Head of caudate nucleus (tissue), 42 donors: ENCODE measurements at regions not wholly inside any gene's neighbourhood (a gene's known extent, or its start where the extent isn't known, plus 50 kb on each side); places are given as distances from the start of the nearest gene placed in this dataset.

Experiments used
- DNase-seq, 42 donors: peaks; one replicate each; pipeline versions ENCODE4 v3.0.0 to v3.0.0-alpha.2; 2020 to 2021; ENCODE audit warnings: mixed read lengths in 7 of 42
- intact Hi-C: fragments of 100-400 bp; cut with DNase I; formaldehyde crosslinking; loops from one replicate; pipeline ENCODE4 v1.15.0; 2022

GRCh38 chr4:180852738-180853137 lies 1390.5 kb upstream of the TENM3 start:
- intact Hi-C loops = no loop called here
- no peak for DNase-seq

- DNase-seq = no peak
- intact Hi-C loops = no loop called here
These were observed 1388.0 kb upstream of the TENM3 start for GRCh38 chr4:180855184-180855583.

- intact Hi-C loops = no loop called here
- no peak for DNase-seq
These were observed 1383.0 kb upstream of the TENM3 start for GRCh38 chr4:180860089-180860720.

GRCh38 chr4:180861651-180862050 lies 1381.6 kb upstream of the TENM3 start:
- intact Hi-C loops = no loop called here
- no peak for DNase-seq

GRCh38 chr4:180866933-180867643 lies 1376.1 kb upstream of the TENM3 start:
- no peak for DNase-seq
- intact Hi-C loops = no loop called here

- DNase-seq = no peak
- intact Hi-C loops = no loop called here
These were observed 1372.6 kb upstream of the TENM3 start for GRCh38 chr4:180870623-180871022.

GRCh38 chr4:180898305-180898704 lies 1344.9 kb upstream of the TENM3 start:
- DNase-seq = no peak
- intact Hi-C loops = no loop called here

- DNase-seq = no peak
- intact Hi-C loops = no loop called here
These were observed 1342.4 kb upstream of the TENM3 start for GRCh38 chr4:180900781-180901180.

GRCh38 chr4:180909279-180909678 lies 1333.9 kb upstream of the TENM3 start:
- DNase-seq = no peak
- intact Hi-C loops = no loop called here

- intact Hi-C loops = no loop called here
- peak in 1 of 42 donors; percentile 2 for DNase-seq
These were observed 1329.5 kb upstream of the TENM3 start for GRCh38 chr4:180913750-180914149.

GRCh38 chr4:180923486-180923885 lies 1319.7 kb upstream of the TENM3 start:
- intact Hi-C loops = no loop called here
- DNase-seq = no peak

- DNase-seq = no peak
- intact Hi-C loops = no loop called here
These were observed 1317.4 kb upstream of the TENM3 start for GRCh38 chr4:180925805-180926204.

- DNase-seq = no peak
- intact Hi-C loops = no loop called here
These were observed 1316.9 kb upstream of the TENM3 start for GRCh38 chr4:180926277-180926676.

- intact Hi-C loops = no loop called here
These were observed 1310.7 kb upstream of the TENM3 start for GRCh38 chr4:180932370-180933001.

GRCh38 chr4:180937083-180937482 lies 1306.1 kb upstream of the TENM3 start:
- DNase-seq = no peak

More at GRCh38 chr4:180932370-180933001, 1310.7 kb upstream of the TENM3 start:
- DNase-seq = no peak

GRCh38 chr4:180940680-180941079 lies 1302.5 kb upstream of the TENM3 start:
- intact Hi-C loops = no loop called here
- no peak for DNase-seq

More at GRCh38 chr4:180937083-180937482, 1306.1 kb upstream of the TENM3 start:
- intact Hi-C loops = no loop called here

- intact Hi-C loops = no loop called here
- DNase-seq = no peak
These were observed 1300.8 kb upstream of the TENM3 start for GRCh38 chr4:180942367-180942916.

- intact Hi-C loops = no loop called here
- no peak for DNase-seq
These were observed 1297.0 kb upstream of the TENM3 start for GRCh38 chr4:180946188-180946587.

- intact Hi-C loops = no loop called here
- DNase-seq = no peak
These were observed 1295.8 kb upstream of the TENM3 start for GRCh38 chr4:180947425-180947824.
